IgD-negative memory B cell (primary cell): ENCODE measurements at regions not wholly inside any gene's neighbourhood (a gene's known extent, or its start where the extent isn't known, plus 50 kb on each side); places are given as distances from the start of the nearest gene placed in this dataset.

ENCODE experiments used
- H3K27ac Mint-ChIP-seq, 3 donors: one replicate each; pipeline ENCODE4 v1.8.0; 2020 to 2022; ENCODE audit warnings: mild to moderate bottlenecking in 3 of 3, mixed read lengths in 3 of 3, moderate library complexity in 1 of 3
- H3K27me3 Mint-ChIP-seq: one replicate; pipeline ENCODE4 v1.8.0; 2021; ENCODE audit warnings: mixed read lengths
- H3K36me3 Mint-ChIP-seq: one replicate; pipeline ENCODE4 v1.8.0; 2020; ENCODE audit warnings: mild to moderate bottlenecking, mixed read lengths
- H3K4me1 Mint-ChIP-seq, 3 donors: one replicate each; pipeline ENCODE4 v1.8.0; 2020 to 2022; ENCODE audit warnings: mixed read lengths in 3 of 3, mild to moderate bottlenecking in 1 of 3
- H3K4me3 Mint-ChIP-seq, 4 donors: one replicate each; pipeline ENCODE4 v1.8.0; 2020 to 2022; ENCODE audit warnings: mild to moderate bottlenecking in 4 of 4, mixed read lengths in 4 of 4, moderate library complexity in 3 of 4
- H3K9me3 Mint-ChIP-seq, 3 donors: one replicate each; pipeline ENCODE4 v1.8.0; 2020 to 2021; ENCODE audit warnings: mixed read lengths in 3 of 3, mild to moderate bottlenecking in 1 of 3

DNA sequence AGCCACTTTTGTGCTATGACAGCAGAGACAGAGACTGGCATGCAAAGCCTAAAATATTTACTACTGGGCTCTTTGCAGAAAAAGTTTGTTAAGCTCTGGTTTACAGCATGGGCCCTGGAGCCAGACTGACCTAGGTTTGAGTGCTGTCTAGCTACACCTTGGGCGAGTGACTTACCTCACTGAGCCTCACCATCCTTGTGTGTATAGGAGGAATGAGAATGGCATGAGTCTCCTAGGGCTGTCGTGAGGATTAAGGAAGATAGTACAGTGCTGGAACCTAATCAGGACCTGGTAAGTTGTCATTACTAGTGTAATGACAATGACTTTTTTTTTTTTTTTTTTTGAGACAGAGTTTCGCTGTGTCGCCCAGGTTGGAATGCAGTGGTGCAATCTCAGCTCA is 65.2 kb downstream of the MSX2 start:
- peaks cover 3 to 6% (median 5%) of the 10 kb centered on the region in 3 donors for H3K9me3 Mint-ChIP-seq
- H3K27ac Mint-ChIP-seq: no peak overlapping the region
- peaks cover 19% of the 10 kb centered on the region for H3K27me3 Mint-ChIP-seq
- peaks cover 0 to 1% (median 0%) of the 10 kb centered on the region in 3 donors for H3K4me1 Mint-ChIP-seq
- H3K4me3 Mint-ChIP-seq: peak overlapping the region in 1 of 4 donors; percentile 17
- H3K36me3 Mint-ChIP-seq: no peaks in the 10 kb centered on the region

DNA sequence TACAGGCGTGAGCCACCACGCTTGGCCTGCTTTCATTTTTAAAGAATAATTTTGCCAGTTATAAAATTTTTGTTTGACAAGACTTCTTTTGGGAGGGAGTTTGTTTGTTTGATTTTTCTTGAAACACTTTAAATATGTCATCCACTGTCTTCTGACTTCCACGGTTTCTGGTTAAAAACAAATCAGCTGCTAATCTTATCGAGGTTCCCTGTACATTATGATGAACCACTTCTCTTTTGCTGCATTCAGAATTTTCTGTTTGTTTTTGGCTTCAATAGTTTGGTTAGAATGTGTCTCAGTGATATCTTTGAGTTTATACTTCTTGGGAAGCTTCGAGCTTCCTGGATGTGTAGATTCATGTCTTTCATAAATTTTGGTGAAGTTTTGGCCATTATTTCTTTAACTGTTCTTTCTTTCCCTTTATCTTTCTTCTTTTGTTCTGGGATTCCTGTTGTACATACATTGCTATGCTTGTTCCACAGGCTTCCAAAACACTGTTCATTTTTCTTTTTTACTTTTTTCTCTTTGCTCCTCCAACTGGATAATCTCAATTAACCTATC is 60.8 kb downstream of the MSX2 start:
- Mint-ChIP-seq H3K27me3 (peaks cover 5% of the 10 kb centered on the region), H3K27ac (no peak overlapping the region), H3K4me1 (no peaks in the 10 kb centered on the region), H3K9me3 (peaks cover 2 to 14% (median 11%) of the 10 kb centered on the region in 3 donors), H3K36me3 (no peaks in the 10 kb centered on the region), H3K4me3 (peak overlapping the region in 1 of 4 donors; percentile 8)
